ENCODE measurements at regions not wholly inside any gene's neighbourhood (a gene's known extent, or its start where the extent isn't known, plus 50 kb on each side); places are given as distances from the start of the nearest gene placed in this dataset.
"Not testable (repeated sequence)": the region's sequence is repeated elsewhere in the genome, so short reads cannot be mapped to it uniquely, and the experiment has no call there.

DNA sequence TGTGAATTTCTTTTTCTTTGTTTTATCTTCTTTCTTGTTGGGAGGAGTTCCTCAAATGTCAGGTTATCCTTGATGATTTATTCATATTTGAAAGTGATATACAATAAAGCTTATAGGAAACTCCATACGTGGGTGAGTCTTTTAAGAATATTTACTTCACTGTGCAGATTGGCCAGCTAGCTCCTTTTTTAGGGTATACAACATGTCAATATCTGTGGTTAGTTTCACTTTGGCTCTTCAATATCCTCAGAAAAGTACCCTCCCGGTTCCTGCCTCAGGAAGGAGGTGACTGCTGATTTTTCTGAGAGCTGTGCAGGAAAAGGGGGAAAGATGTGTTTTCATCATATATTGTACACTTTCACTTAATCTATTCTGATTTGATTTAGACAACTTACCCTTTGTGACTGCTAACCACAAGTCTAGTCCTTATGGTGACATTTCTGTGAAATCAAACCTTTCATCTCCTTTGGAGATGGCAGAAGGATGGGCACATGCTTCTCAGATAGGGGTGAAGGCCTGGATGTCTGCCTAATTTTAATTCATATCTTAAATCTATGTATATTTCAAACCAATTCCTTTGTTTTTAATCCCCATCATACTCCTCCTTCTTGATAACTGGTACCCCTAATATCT is 98.2 kb upstream of the NECTIN3 start:
- CTCF ChIA-PET: no interaction called here

DNA sequence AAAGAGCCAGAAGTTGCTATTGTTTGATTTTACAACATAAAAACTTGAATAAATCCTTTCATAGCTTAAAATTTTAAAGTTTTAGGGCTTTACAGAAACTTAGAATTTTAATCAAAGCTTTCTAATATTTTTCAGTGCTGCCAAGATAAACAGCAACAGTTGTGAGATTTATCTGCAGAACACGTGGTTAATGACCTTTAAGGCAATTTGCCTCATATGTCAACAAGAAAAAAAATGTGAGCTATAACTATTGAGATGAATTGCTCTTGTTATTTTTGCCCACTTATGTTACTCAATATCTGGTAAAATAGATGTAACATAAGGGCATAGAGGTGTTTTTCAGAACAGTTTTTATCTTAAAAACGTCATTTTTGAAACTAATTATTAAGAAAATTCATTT is 96.7 kb upstream of the NECTIN3 start:
- TF ChIP-seq SP1 (IDR thresholded peaks at IDR 0.05) (no peak), CTBP1 (IDR thresholded peaks at IDR 0.05; ENCODE audit: borderline replicate concordance) (no peak), ELF4 (IDR thresholded peaks at IDR 0.05) (no peak), FOXM1 (IDR thresholded peaks at IDR 0.05; ENCODE audit: borderline replicate concordance) (no peak), L3MBTL2 (conservative IDR thresholded peaks at IDR 0.05) (no peak), HDGF (IDR thresholded peaks at IDR 0.05; ENCODE audit: borderline replicate concordance) (no peak), FOXK2 (IDR thresholded peaks at IDR 0.05) (no peak), FOXA1 (IDR thresholded peaks at IDR 0.05) (no peak), SUZ12 (IDR thresholded peaks at IDR 0.05) (no peak), ARNT (IDR thresholded peaks at IDR 0.05) (no peak), LEF1 (IDR thresholded peaks at IDR 0.05; ENCODE audit: borderline replicate concordance) (no peak), ZNF384 (IDR thresholded peaks at IDR 0.05) (no peak), BHLHE40 (IDR thresholded peaks at IDR 0.05; ENCODE audit: borderline replicate concordance) (no peak), NFRKB (IDR thresholded peaks at IDR 0.05) (no peak)
- TF ChIP-seq, protein P1, sequence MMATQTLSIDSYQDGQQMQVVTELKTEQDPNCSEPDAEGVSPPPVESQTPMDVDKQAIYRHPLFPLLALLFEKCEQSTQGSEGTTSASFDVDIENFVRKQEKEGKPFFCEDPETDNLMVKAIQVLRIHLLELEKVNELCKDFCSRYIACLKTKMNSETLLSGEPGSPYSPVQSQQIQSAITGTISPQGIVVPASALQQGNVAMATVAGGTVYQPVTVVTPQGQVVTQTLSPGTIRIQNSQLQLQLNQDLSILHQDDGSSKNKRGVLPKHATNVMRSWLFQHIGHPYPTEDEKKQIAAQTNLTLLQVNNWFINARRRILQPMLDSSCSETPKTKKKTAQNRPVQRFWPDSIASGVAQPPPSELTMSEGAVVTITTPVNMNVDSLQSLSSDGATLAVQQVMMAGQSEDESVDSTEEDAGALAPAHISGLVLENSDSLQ (IDR thresholded peaks at IDR 0.05): no peak
- no peak for DNase-seq (ENCODE audit: extremely low spot score)
- POLR2A ChIA-PET: no interaction called here
- CTCF ChIA-PET: interaction anchor here (0.6 kb wide), 1 partner anchor 1443 kb away, joined by 3 read pairs; no protein-coding TSS in a partner anchor

More for the DNA sequence above, 98.2 kb upstream of the NECTIN3 start:
- DNase-seq (ENCODE audit: extremely low spot score): no peak
- POLR2A ChIA-PET: no interaction called here
- TF ChIP-seq TARDBP (IDR thresholded peaks at IDR 0.05): no peak
- TF ChIP-seq, protein P1 (IDR thresholded peaks at IDR 0.05): no peak
- TF ChIP-seq ELF4 (IDR thresholded peaks at IDR 0.05): no peak
- TF ChIP-seq L3MBTL2 (conservative IDR thresholded peaks at IDR 0.05): no peak
- no peak for TF ChIP-seq ARNT (IDR thresholded peaks at IDR 0.05)
- no peak for TF ChIP-seq ZNF384 (IDR thresholded peaks at IDR 0.05)
- TF ChIP-seq FOXK2 (IDR thresholded peaks at IDR 0.05): no peak
- no peak for TF ChIP-seq SP1 (IDR thresholded peaks at IDR 0.05)
- no peak for TF ChIP-seq NFRKB (IDR thresholded peaks at IDR 0.05)
- no peak for TF ChIP-seq FOXA1 (IDR thresholded peaks at IDR 0.05)
- TF ChIP-seq BHLHE40 (IDR thresholded peaks at IDR 0.05; ENCODE audit: borderline replicate concordance): no peak
- no peak for TF ChIP-seq CTBP1 (IDR thresholded peaks at IDR 0.05; ENCODE audit: borderline replicate concordance)
- TF ChIP-seq LEF1 (IDR thresholded peaks at IDR 0.05; ENCODE audit: borderline replicate concordance): no peak
- no peak for TF ChIP-seq FOXM1 (IDR thresholded peaks at IDR 0.05; ENCODE audit: borderline replicate concordance)
- TF ChIP-seq HDGF (IDR thresholded peaks at IDR 0.05; ENCODE audit: borderline replicate concordance): no peak
- TF ChIP-seq SUZ12 (IDR thresholded peaks at IDR 0.05): no peak

DNA sequence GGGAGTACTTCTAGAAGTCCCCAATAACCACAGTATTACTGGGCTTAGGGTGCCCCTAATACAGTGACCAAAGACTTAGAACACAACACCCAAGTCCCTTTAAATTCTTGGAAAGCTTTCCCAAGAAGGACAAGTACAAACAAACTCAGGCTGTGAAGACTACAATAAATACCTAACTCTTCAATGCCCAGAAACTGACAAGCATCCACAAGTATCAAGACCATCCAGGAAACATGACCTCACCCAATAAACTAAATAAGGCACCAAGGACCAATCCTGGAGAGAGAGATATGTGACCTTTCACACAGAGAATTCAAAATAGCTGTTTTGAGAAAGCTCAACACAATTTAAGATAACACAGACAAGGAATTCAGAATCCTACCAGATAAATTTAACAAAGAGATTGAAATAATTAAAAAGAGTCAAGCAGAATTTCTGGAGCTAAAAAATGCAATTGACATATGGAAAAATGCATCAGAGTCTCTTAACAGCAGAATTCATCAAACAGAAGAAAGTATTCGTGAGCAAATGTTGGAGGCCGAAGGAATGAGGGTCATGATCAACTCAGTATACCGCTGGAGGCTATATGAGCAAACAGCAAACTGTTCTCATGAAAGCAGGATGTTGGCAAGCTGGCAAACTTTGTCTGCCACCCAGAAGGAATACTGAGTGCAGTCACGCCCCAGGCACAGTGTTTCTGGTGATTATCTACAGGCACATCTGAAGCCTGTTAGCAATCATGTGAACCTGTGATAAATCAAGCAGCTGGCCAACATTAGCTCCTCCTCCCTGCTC is 87.0 kb upstream of the NECTIN3 start:
- DNase-seq (ENCODE audit: extremely low spot score): no peak
- ChIA-PET CTCF (no interaction called here), POLR2A (no interaction called here)
- TF ChIP-seq ARNT (IDR thresholded peaks at IDR 0.05): no peak
- TF ChIP-seq BHLHE40 (IDR thresholded peaks at IDR 0.05; ENCODE audit: borderline replicate concordance): no peak
- TF ChIP-seq ZNF384 (IDR thresholded peaks at IDR 0.05): no peak
- no peak for TF ChIP-seq TARDBP (IDR thresholded peaks at IDR 0.05)

DNA sequence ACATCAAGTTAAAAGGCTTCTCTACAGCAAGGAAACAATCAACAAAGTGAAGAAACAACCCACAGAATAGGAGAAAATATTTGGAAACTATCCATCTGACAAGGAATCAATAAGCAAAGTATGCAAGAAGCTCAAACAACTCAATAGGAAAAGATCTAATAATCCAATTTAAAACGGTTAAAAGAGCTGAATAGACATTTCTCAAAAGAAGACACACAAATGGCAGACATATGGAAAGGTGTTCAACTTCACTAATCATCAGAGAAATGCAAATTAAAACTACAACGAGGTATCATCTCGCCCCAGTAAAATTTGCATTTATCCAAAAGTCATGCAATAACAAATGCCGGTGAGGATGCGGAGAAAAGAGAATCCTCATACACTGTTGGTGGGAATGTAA is 82.2 kb upstream of the NECTIN3 start:
- ChIA-PET POLR2A (no interaction called here), CTCF (no interaction called here)
- DNase-seq (ENCODE audit: extremely low spot score): no peak
- no peak for TF ChIP-seq BHLHE40 (IDR thresholded peaks at IDR 0.05; ENCODE audit: borderline replicate concordance)

DNA sequence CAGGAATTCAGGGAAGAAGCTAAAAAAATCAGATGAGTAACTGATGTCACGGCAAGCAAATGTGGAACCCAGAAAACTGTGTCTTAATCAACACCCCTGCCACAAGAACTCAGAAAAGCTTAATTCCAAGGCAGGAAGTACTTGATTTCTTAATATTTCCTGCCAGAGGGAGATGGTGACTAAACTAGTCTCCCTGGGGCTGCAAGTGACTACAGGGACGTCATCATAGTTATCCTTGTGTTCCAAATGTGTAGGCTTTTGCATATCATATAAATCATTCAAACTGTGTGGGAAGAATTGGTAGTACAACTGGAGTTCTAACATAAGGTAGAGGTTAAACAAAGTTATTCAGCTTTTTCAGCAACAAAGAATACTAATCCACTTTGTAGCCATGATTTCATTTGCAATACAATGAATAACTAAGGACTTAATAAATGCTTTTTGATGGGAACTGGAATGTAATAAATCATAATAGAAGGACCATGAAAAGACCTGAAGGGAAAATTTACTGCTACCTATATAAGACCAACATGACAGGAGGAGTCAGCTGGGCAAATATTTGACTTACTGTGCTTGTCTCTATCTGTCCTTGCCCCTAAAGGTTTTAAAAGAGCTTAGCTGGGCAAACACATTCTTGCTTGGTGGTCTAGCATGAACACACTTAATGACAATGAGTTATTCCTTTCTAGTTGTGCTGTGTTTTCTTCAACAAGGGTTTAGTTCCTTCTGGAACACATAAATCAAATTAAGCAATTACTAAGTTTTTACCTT is 76.0 kb upstream of the NECTIN3 start:
- CTCF ChIA-PET: no interaction called here
- TF ChIP-seq FOXK2 (IDR thresholded peaks at IDR 0.05) (no peak), BHLHE40 (IDR thresholded peaks at IDR 0.05; ENCODE audit: borderline replicate concordance) (no peak), SUZ12 (IDR thresholded peaks at IDR 0.05) (no peak), LEF1 (IDR thresholded peaks at IDR 0.05; ENCODE audit: borderline replicate concordance) (no peak), ELF4 (IDR thresholded peaks at IDR 0.05) (no peak), FOXA1 (IDR thresholded peaks at IDR 0.05) (no peak), CTBP1 (IDR thresholded peaks at IDR 0.05; ENCODE audit: borderline replicate concordance) (no peak), TARDBP (IDR thresholded peaks at IDR 0.05) (no peak)
- TF ChIP-seq, protein P1 (IDR thresholded peaks at IDR 0.05): no peak
- POLR2A ChIA-PET: no interaction called here
- DNase-seq (ENCODE audit: extremely low spot score): no peak

DNA sequence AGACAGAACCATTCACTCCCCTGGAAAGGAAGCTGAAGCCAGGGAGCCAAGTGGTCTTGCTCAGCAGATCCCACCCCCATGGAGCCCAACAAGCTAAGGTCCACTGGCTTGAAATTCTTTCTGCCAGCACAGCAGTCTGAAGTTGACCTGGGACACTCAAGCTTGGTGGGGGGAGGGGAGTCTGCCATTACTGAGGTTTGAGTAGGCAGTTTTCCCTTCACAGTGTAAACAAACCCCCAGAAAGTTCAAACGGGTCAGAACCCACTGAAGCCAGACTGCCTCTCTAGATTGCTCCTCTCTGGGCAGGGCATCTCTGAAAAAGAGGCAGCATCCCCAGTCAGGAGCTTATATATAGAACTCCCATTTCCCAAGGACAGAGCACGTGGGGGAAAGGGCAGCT is 72.8 kb upstream of the NECTIN3 start:
- DNase-seq (ENCODE audit: extremely low spot score); POLR2A ChIA-PET; CTCF ChIA-PET: not testable (repeated sequence)

All from HEK293T (cell line).